B cell (primary cell): ENCODE measurements at regions not wholly inside any gene's neighbourhood (a gene's known extent, or its start where the extent isn't known, plus 50 kb on each side); places are given as distances from the start of the nearest gene placed in this dataset.

Experiments used
- ATAC-seq: fragments of 200-7000 bp; cut with Tn5 transposase; one replicate; pipeline ENCODE4 v1.10.0; 2021; ENCODE audit warnings: low read depth, mild to moderate bottlenecking, moderate number of reproducible peaks, moderate library complexity
- CTCF ChIA-PET: fragments of 350-600 bp; sonication (Branson Sonifier 250); formaldehyde crosslinking; loops from one replicate; lab custom pipeline; 2021; ENCODE audit warnings: antibody characterized with exemption, inconsistent platforms; lab: Charles Lee
- POLR2A ChIA-PET: fragments of 350-600 bp; sonication (Branson Sonifier 250); formaldehyde crosslinking; loops from one replicate; lab custom pipeline; 2021; ENCODE audit warnings: antibody characterized with exemption; lab: Charles Lee
- DNase-seq: peaks from one replicate; pipeline ENCODE4 v3.0.0; 2013
- H2AFZ ChIP-seq: 2 replicates; pipeline ENCODE4 v1.6.1; 2012; ENCODE audit warnings: mild to moderate bottlenecking, low read depth, low read length; ENCODE audit not compliant: insufficient read depth, poor library complexity, severe bottlenecking
- H3K27ac ChIP-seq, 2 donors: 1 replicate in 1 of 2; 2 replicates in 1 of 2; pipeline ENCODE4 v1.5.1; 2012 to 2013; ENCODE audit warnings: low read length in 2 of 2, mild to moderate bottlenecking in 2 of 2, moderate library complexity in 1 of 2
- H3K27me3 ChIP-seq, 4 experiments: fragments of 200-600 bp in 1 of 4; sonication (generic) in 1 of 4; replicated peaks in 1 of 4; 1 replicate in 2 of 4; 2 replicates in 2 of 4; pipeline versions ENCODE4 v1.6.1 to v1.7.0; 2013 to 2016; ENCODE audit warnings: low read length in 3 of 4, mild to moderate bottlenecking in 2 of 4, mixed read lengths in 1 of 4, moderate library complexity in 1 of 4; ENCODE audit not compliant: insufficient read depth in 4 of 4, control insufficient read depth in 3 of 4; ENCODE audit errors: control extremely low read depth in 1 of 4
- H3K36me3 ChIP-seq, 2 experiments: replicated peaks in 1 of 2; 1 replicate in 1 of 2; 2 replicates in 1 of 2; pipeline versions ENCODE4 v1.6.1 to v1.7.1; 2013; ENCODE audit warnings: low read length in 1 of 2; ENCODE audit not compliant: insufficient read depth in 2 of 2, control insufficient read depth in 1 of 2; ENCODE audit errors: control extremely low read depth in 1 of 2, extremely low read depth in 1 of 2
- H3K4me1 ChIP-seq, 2 donors: fragments of 200-600 bp in 1 of 2; sonication (generic) in 1 of 2; 1 replicate in 1 of 2; 2 replicates in 1 of 2; pipeline versions ENCODE4 v1.5.1 to v1.6.1; 2013 to 2017; ENCODE audit warnings: low read length in 2 of 2; ENCODE audit not compliant: control insufficient read depth in 2 of 2, insufficient read depth in 2 of 2
- H3K4me2 ChIP-seq: replicated peaks from 2 replicates; pipeline ENCODE3; 2012; ENCODE audit warnings: mild to moderate bottlenecking, low read depth, low read length; ENCODE audit not compliant: poor library complexity, severe bottlenecking
- H3K4me3 ChIP-seq, 5 experiments: fragments of 200-600 bp in 1 of 5; sonication (generic) in 1 of 5; 1 replicate in 3 of 5; 2 replicates in 2 of 5; pipeline versions ENCODE4 v1.5.1 to v1.7.0; 2011 to 2016; ENCODE audit warnings: low read length in 4 of 5, mild to moderate bottlenecking in 4 of 5, low read depth in 2 of 5, control low read depth in 1 of 5, moderate library complexity in 1 of 5; ENCODE audit not compliant: insufficient read depth in 1 of 5; ENCODE audit errors: control extremely low read depth in 1 of 5, extremely low read depth in 1 of 5
- H3K79me2 ChIP-seq: fragments of 200-600 bp; sonication (generic); one replicate; pipeline ENCODE4 v1.6.0; 2016; ENCODE audit warnings: low read length; ENCODE audit not compliant: control insufficient read depth, insufficient read depth
- H3K9ac ChIP-seq: fragments of 200-600 bp; sonication (generic); 2 replicates; pipeline ENCODE4 v1.6.1; 2017; ENCODE audit warnings: mild to moderate bottlenecking, low read length, moderate library complexity
- H3K9me3 ChIP-seq, 3 donors: one replicate each; pipeline versions ENCODE4 v1.6.1 to v1.7.1; 2013; ENCODE audit warnings: low read length in 2 of 3; ENCODE audit not compliant: control insufficient read depth in 2 of 3, insufficient read depth in 1 of 3; ENCODE audit errors: control extremely low read depth in 1 of 3
- H4K20me1 ChIP-seq: 2 replicates; pipeline ENCODE4 v1.6.0; 2012; ENCODE audit warnings: mild to moderate bottlenecking, low read length; ENCODE audit not compliant: insufficient read depth, control insufficient read depth, poor library complexity, severe bottlenecking
- H3K27ac Mint-ChIP-seq: one replicate; pipeline ENCODE4 v1.8.0; 2021; ENCODE audit warnings: mixed read lengths
- H3K27me3 Mint-ChIP-seq: one replicate; pipeline ENCODE4 v1.8.0; 2021; ENCODE audit warnings: mixed read lengths
- H3K4me1 Mint-ChIP-seq: one replicate; pipeline ENCODE4 v1.8.0; 2021; ENCODE audit warnings: mixed read lengths
- H3K4me3 Mint-ChIP-seq: one replicate; pipeline ENCODE4 v1.8.0; 2021; ENCODE audit warnings: mixed read lengths
- H3K9me3 Mint-ChIP-seq: one replicate; pipeline ENCODE4 v1.8.0; 2022; ENCODE audit warnings: mixed read lengths; ENCODE audit not compliant: insufficient read depth
- CTCF ChIP-seq: fragments of 200-600 bp; IDR thresholded peaks from one replicate; pipeline ENCODE4 v1.8.0; 2022; ENCODE audit warnings: antibody characterized with exemption, mild to moderate bottlenecking
- EZH2 ChIP-seq: IDR thresholded peaks from 2 replicates; pipeline ENCODE4 v1.6.1; 2012; ENCODE audit warnings: borderline replicate concordance, low read depth, mild to moderate bottlenecking, moderate library complexity, low read length; ENCODE audit not compliant: insufficient read depth, poor library complexity, severe bottlenecking
- WGBS: methylation state at CpG from one replicate; pipeline ENCODE4 v1.1.5; 2013; ENCODE audit warnings: missing lambda C conversion rate; ENCODE audit not compliant: insufficient coverage; 5-methylcytosine and 5-hydroxymethylcytosine counted together
- intact Hi-C: fragments of 100-400 bp; cut with micrococcal nuclease; formaldehyde crosslinking; loops from one replicate; pipeline ENCODE4 v1.10.0; 2022

GRCh38 chr4:154944996-154945395 lies 163.9 kb downstream of the RBM46 start:
- Histone ChIP-seq H3K4me2 (no peak overlapping the region), H4K20me1 (no peaks in the 10 kb centered on the region), H3K9ac (no peak overlapping the region), H3K36me3 (no peaks in the 10 kb centered on the region), H2AFZ (no peak overlapping the region), H3K27me3 (no peaks in the 10 kb centered on the region), H3K27ac (no peak overlapping the region), H3K4me1 (no peaks in the 10 kb centered on the region), H3K9me3 (peaks cover 0 to 2% (median 0%) of the 10 kb centered on the region in 3 donors), H3K4me3 (no peak overlapping the region), H3K79me2 (no peaks in the 10 kb centered on the region)
- Mint-ChIP-seq H3K4me1 (no peaks in the 10 kb centered on the region), H3K27me3 (no peaks in the 10 kb centered on the region), H3K9me3 (peaks cover 2% of the 10 kb centered on the region), H3K27ac (no peak overlapping the region), H3K4me3 (no peak overlapping the region)
- ChIA-PET CTCF (no interaction called here), POLR2A (no interaction called here)
- TF ChIP-seq CTCF (no peak), EZH2 (no peak)
- WGBS = 100% methylated on average over 2 of the region's 4 CpGs
- ATAC-seq = no peak
- no peak for DNase-seq
- intact Hi-C loops = no loop called here

- Histone ChIP-seq H3K4me2 (no peak overlapping the region), H3K9me3 (peaks cover 0 to 2% (median 0%) of the 10 kb centered on the region in 3 donors), H3K9ac (no peak overlapping the region), H3K79me2 (no peaks in the 10 kb centered on the region), H3K4me3 (no peak overlapping the region), H3K27me3 (no peaks in the 10 kb centered on the region), H3K27ac (no peak overlapping the region), H2AFZ (no peak overlapping the region), H4K20me1 (no peaks in the 10 kb centered on the region), H3K36me3 (no peaks in the 10 kb centered on the region), H3K4me1 (no peaks in the 10 kb centered on the region)
- Mint-ChIP-seq H3K9me3 (peaks cover 6% of the 10 kb centered on the region), H3K4me3 (no peak overlapping the region), H3K4me1 (no peaks in the 10 kb centered on the region), H3K27ac (no peak overlapping the region), H3K27me3 (no peaks in the 10 kb centered on the region)
- CTCF ChIA-PET = no interaction called here
- POLR2A ChIA-PET = no interaction called here
- WGBS = 92% methylated on average over 1 of the region's 2 CpGs
- ATAC-seq (no peak), DNase-seq (no peak)
- TF ChIP-seq EZH2 = no peak
- TF ChIP-seq CTCF = no peak
- intact Hi-C loops = no loop called here
Measured at GRCh38 chr4:154946113-154946512, 165.0 kb downstream of the RBM46 start.
